Panc1 (cell line): ENCODE measurements at regions not wholly inside any gene's neighbourhood (a gene's known extent, or its start where the extent isn't known, plus 50 kb on each side); places are given as distances from the start of the nearest gene placed in this dataset.

Experiments
- ATAC-seq: fragments of 200-7000 bp; cut with Tn5 transposase; 2 replicates; pipeline ENCODE4 v1.9.1; 2020; ENCODE audit warnings: mild to moderate bottlenecking, moderate library complexity
- BruUV-seq: library from RNA; stranded (reverse); fragments of 400-500 nt; replicated peaks from 2 replicates; lab custom pipeline; 2021; lab: Mats Ljungman, UMichigan
- CTCF ChIA-PET: fragments of 300-600 bp; sonication (Branson Sonifier 250); formaldehyde crosslinking; loops from one replicate; lab custom pipeline; 2022; ENCODE audit warnings: antibody characterized with exemption; lab: Charles Lee
- POLR2A ChIA-PET: fragments of 300-600 bp; sonication (Branson Sonifier 250); formaldehyde crosslinking; loops from one replicate; lab custom pipeline; 2022; ENCODE audit warnings: antibody characterized with exemption; lab: Charles Lee
- DNase-seq: peaks from one replicate; pipeline ENCODE4 v3.0.0-alpha.2; 2010; ENCODE audit warnings: low read depth, low spot score
- H3K27ac ChIP-seq: 2 replicates; pipeline ENCODE4 v1.5.1; 2011; ENCODE audit warnings: mild to moderate bottlenecking, low read length, inconsistent platforms
- H3K27me3 ChIP-seq: fragments of 200-500 bp; sonication (Bioruptor generic); 2 replicates; pipeline ENCODE4 v1.6.0; 2014; ENCODE audit warnings: low read length, inconsistent platforms; ENCODE audit not compliant: control insufficient read depth, insufficient read depth
- H3K36me3 ChIP-seq: fragments of 200-500 bp; sonication (Bioruptor generic); 2 replicates; pipeline ENCODE4 v1.5.1; 2014; ENCODE audit warnings: inconsistent platforms, mild to moderate bottlenecking, low read length, moderate library complexity; ENCODE audit not compliant: control insufficient read depth, insufficient read depth
- H3K4me1 ChIP-seq: 2 replicates; pipeline ENCODE4 v1.5.1; 2011; ENCODE audit warnings: inconsistent platforms, mild to moderate bottlenecking, low read length, moderate library complexity; ENCODE audit not compliant: control insufficient read depth, insufficient read depth
- H3K4me3 ChIP-seq, 2 experiments: 2 replicates each; pipeline ENCODE4 v1.5.1; 2011 to 2012; ENCODE audit warnings: low read depth in 2 of 2, low read length in 2 of 2, mild to moderate bottlenecking in 2 of 2, inconsistent platforms in 1 of 2, moderate library complexity in 1 of 2
- H3K9me3 ChIP-seq: fragments of 200-500 bp; sonication (Bioruptor generic); 2 replicates; pipeline ENCODE4 v1.5.1; 2014; ENCODE audit warnings: low read depth, mild to moderate bottlenecking, inconsistent platforms, low read length, moderate library complexity; ENCODE audit not compliant: control insufficient read depth, insufficient read depth
- POLR2AphosphoS5 ChIP-seq: IDR thresholded peaks from 2 replicates; pipeline ENCODE4 v1.6.1; 2012; ENCODE audit warnings: mild to moderate bottlenecking, low read depth, low read length, moderate library complexity
- SIN3A ChIP-seq: IDR thresholded peaks from 2 replicates; pipeline ENCODE4 v1.6.1; 2012; ENCODE audit warnings: low read depth, mild to moderate bottlenecking, low read length, moderate library complexity, borderline replicate concordance; ENCODE audit not compliant: insufficient read depth
- TCF7L2 ChIP-seq: IDR thresholded peaks from 2 replicates; pipeline ENCODE4 v1.6.1; 2011; ENCODE audit warnings: mild to moderate bottlenecking, low read depth, low read length, inconsistent platforms
- in situ Hi-C: cut with HindIII; loops from 2 replicates; pipeline ENCODE4 v1.10.0; 2016; ENCODE audit warnings: low sequenced_read_pairs, low pct_unique_long_range_greater_than_20kb
- intact Hi-C: fragments of 100-400 bp; cut with micrococcal nuclease; formaldehyde crosslinking; loops from one replicate; pipeline ENCODE4 v1.10.0; 2022; ENCODE audit not compliant: unreplicated experiment
- TF ChIP-seq, protein P1 (sequence below): fragments of 450-650 bp; IDR thresholded peaks from 2 replicates; pipeline ENCODE4 v1.5.1; 2017; ENCODE audit warnings: mild to moderate bottlenecking
- TF ChIP-seq, protein P2 (sequence below), 2 experiments: IDR thresholded peaks; 2 replicates each; pipeline ENCODE4 v1.6.1; 2011 to 2012; ENCODE audit warnings: low read depth in 2 of 2, control low read depth in 1 of 2, low read length in 1 of 2, mild to moderate bottlenecking in 1 of 2, moderate library complexity in 1 of 2; ENCODE audit not compliant: insufficient read depth in 1 of 2

DNA sequence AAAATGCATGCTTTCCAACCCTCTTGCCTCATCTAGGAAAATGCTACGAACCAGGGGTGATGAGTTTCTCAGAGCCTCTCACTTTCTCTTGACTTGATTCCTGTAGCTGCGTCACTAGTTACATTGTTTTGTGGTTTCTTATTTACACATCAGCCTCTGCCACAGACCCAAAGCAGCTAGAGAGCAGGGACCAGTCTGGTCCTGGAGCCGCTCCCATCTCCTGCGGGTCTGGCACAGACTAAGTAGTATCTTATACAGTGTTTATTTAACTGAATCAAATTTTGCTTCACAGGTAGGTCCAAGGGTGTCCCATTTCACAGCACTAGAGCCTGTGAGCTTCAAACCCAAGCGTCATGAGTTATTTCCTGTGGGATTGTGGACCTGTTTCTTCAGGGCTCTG lies 310.5 kb downstream of the MYCN start:
- no peak for DNase-seq
- ATAC-seq, result no peak
- Histone ChIP-seq H3K36me3 (no peaks in the 10 kb centered on the region), H3K27ac (no peak overlapping the region), H3K9me3 (no peaks in the 10 kb centered on the region), H3K27me3 (no peaks in the 10 kb centered on the region; the same call in 1 of the 2 replicates), H3K4me3 (no peak overlapping the region), H3K4me1 (no peaks in the 10 kb centered on the region)
- BruUV-seq, result no TSS peak
- POLR2A ChIA-PET, result no interaction called here
- in situ Hi-C loops, result no loop called here
- intact Hi-C loops, result no loop called here
- TF ChIP-seq, protein P1, sequence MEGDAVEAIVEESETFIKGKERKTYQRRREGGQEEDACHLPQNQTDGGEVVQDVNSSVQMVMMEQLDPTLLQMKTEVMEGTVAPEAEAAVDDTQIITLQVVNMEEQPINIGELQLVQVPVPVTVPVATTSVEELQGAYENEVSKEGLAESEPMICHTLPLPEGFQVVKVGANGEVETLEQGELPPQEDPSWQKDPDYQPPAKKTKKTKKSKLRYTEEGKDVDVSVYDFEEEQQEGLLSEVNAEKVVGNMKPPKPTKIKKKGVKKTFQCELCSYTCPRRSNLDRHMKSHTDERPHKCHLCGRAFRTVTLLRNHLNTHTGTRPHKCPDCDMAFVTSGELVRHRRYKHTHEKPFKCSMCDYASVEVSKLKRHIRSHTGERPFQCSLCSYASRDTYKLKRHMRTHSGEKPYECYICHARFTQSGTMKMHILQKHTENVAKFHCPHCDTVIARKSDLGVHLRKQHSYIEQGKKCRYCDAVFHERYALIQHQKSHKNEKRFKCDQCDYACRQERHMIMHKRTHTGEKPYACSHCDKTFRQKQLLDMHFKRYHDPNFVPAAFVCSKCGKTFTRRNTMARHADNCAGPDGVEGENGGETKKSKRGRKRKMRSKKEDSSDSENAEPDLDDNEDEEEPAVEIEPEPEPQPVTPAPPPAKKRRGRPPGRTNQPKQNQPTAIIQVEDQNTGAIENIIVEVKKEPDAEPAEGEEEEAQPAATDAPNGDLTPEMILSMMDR, result no peak
- TF ChIP-seq, protein P2, sequence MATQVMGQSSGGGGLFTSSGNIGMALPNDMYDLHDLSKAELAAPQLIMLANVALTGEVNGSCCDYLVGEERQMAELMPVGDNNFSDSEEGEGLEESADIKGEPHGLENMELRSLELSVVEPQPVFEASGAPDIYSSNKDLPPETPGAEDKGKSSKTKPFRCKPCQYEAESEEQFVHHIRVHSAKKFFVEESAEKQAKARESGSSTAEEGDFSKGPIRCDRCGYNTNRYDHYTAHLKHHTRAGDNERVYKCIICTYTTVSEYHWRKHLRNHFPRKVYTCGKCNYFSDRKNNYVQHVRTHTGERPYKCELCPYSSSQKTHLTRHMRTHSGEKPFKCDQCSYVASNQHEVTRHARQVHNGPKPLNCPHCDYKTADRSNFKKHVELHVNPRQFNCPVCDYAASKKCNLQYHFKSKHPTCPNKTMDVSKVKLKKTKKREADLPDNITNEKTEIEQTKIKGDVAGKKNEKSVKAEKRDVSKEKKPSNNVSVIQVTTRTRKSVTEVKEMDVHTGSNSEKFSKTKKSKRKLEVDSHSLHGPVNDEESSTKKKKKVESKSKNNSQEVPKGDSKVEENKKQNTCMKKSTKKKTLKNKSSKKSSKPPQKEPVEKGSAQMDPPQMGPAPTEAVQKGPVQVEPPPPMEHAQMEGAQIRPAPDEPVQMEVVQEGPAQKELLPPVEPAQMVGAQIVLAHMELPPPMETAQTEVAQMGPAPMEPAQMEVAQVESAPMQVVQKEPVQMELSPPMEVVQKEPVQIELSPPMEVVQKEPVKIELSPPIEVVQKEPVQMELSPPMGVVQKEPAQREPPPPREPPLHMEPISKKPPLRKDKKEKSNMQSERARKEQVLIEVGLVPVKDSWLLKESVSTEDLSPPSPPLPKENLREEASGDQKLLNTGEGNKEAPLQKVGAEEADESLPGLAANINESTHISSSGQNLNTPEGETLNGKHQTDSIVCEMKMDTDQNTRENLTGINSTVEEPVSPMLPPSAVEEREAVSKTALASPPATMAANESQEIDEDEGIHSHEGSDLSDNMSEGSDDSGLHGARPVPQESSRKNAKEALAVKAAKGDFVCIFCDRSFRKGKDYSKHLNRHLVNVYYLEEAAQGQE (IDR thresholded peaks at IDR 0.05; ENCODE audit: insufficient read depth in 1 of 2, low read depth in 2 of 2, low read length in 1 of 2), result no peak
- TF ChIP-seq SIN3A, result no peak
- TF ChIP-seq POLR2AphosphoS5, result no peak
- no peak for TF ChIP-seq TCF7L2
- CTCF ChIA-PET, result interaction anchor here (0.6 kb wide), 1 partner anchor 553 kb away, joined by 3 read pairs; no protein-coding TSS in a partner anchor

DNA sequence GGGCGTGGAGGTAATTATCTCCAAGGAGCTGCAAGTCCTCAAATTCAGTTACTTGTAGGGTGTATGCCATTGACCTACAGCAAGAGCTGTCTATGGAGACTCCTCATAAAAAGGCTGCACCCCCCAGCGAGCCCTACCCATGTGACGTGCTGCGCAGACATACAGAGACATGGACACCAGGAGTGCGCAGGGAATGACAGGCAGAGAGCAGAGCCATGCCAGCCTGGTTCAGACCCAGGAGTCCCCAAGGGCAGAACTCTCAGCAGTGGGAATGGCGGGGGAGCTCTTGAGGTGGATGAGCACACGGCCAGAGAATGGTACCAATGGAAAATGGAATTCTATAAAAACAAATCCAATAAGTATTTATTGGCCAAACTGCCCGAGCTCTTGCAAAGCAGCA lies 310.1 kb downstream of the MYCN start:
- H3K4me3 ChIP-seq, result no peak overlapping the region
- CTCF ChIA-PET, result interaction anchor here (0.6 kb wide), 1 partner anchor 552 kb away, joined by 3 read pairs; no protein-coding TSS in a partner anchor
- no peaks in the 10 kb centered on the region for H3K36me3 ChIP-seq
- no peaks in the 10 kb centered on the region for H3K4me1 ChIP-seq
- ATAC-seq (no peak), DNase-seq (no peak)
- POLR2A ChIA-PET, result no interaction called here
- in situ Hi-C loops (no loop called here), intact Hi-C loops (no loop called here)
- no peak overlapping the region for H3K27ac ChIP-seq
- no peaks in the 10 kb centered on the region; the same call in 1 of the 2 replicates for H3K27me3 ChIP-seq
- BruUV-seq, result no TSS peak
- TF ChIP-seq POLR2AphosphoS5 (no peak), TCF7L2 (no peak), SIN3A (no peak)
- TF ChIP-seq, protein P2 (IDR thresholded peaks at IDR 0.05; ENCODE audit: insufficient read depth in 1 of 2, low read depth in 2 of 2, low read length in 1 of 2), result no peak
- TF ChIP-seq, protein P1, result no peak
- H3K9me3 ChIP-seq, result no peaks in the 10 kb centered on the region
